Stimulated activated CD8-positive, alpha-beta memory T cell treated with anti-CD3 and anti-CD28 coated beads, Interleukin-4, amount 100 ng/mL, for 48 hours (primary cell): ENCODE measurements at regions not wholly inside any gene's neighbourhood (a gene's known extent, or its start where the extent isn't known, plus 50 kb on each side); places are given as distances from the start of the nearest gene placed in this dataset.
A peak's percentile ranks its signal among the peaks of the same experiment; 100 is the strongest.

Experiments used
- DNase-seq: peaks from one replicate; pipeline ENCODE4 v3.0.0-alpha.2; 2020

GRCh38 chr11:8800520-8801110 lies 110.4 kb upstream of the AKIP1 start:
- no peak for DNase-seq

DNA sequence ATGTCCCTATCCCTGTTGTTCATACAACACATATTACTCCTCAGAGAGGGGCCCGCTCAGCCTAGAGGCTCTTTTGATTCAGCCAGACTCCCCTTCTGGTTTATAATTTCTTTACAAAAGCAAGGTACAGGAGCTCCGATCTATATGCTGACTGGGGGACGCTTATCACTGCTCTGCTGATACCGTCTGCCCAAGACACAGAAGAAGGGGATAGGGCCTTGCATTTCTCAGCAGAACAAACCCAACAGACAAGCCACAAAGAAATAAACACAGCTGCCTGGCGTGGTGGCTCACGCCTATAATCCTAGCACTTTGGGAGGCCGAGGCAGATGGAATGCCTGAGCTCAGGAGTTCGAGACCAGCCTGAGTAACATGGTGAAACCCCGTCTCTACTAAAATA lies 109.9 kb upstream of the AKIP1 start:
- DNase-seq: no peak

- no peak for DNase-seq
These were observed 108.7 kb upstream of the AKIP1 start for GRCh38 chr11:8802251-8802650.

DNA sequence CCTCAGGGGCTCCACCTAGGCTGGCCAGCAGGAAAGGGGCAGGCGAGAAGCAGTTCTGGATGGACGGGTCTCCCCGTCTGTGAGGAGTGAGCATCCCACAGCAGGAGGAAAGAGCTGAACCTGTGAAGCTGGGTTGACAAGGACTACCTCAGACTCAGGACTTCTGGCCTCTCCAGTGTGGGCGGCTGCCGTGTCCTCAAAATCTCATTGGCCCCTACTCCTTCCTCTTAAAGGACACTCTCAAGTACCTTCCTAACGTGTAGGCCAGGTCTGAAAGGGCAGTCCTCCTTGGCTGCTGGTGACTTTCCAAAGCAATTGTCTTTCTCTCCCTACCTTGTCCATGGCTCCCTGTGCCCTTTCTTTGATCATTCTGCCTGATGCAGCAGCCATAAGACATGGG lies 107.0 kb upstream of the AKIP1 start:
- DNase-seq: no peak

- no peak for DNase-seq
These were observed 105.7 kb upstream of the AKIP1 start for GRCh38 chr11:8805296-8805695.

DNA sequence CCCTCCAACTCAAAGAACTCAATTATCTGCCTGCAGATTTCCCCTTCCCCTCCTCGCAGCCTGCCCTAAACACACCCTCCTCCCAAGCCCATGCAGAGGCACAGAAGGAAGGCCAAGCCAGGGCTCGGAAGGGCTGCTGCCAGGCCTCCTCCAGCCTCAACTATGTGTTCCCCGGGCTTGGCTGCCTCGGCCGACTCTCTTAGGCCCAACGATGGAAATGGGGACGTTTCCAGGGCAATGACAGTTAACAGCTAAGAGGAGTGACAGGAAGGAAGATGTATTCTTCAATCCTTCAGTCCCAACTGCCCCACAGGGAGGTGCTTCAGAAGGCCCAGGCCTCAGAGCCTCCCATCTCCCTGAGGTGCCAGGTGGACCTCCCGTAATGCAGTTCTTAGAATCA lies 104.0 kb upstream of the AKIP1 start:
- DNase-seq: no peak

DNA sequence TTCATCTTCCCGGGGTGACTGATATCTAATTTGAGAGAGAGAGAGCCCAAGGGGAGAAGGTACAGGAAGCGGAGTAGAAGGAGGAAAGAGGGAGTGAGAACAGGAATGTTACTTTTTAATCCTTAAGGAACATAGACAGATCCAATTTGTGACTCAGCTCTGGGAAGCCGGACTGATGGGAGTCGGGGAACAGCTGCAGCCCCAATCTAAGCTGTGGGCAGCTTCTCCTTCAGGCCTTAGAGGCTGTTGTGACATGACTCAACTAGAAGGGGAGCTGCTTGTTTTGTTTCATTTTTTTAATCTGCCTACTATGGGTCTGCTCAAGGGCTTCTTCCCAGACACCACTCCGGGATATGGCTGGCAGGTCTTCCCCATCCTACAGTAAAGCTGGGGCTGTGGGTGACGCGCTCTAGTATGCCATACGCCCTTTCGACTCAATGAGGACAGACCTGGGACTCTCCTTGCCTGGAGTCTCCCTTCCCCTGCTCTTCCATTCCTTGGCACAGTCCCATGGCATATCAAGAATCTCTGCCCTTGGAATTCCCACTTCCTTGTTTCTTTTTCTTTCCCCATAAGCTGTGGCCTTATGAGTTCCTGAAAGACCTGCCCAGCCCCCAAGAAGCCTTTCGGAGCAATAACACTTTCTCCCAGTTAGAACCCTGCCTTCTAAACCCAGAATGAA lies 103.3 kb upstream of the AKIP1 start:
- no peak for DNase-seq

- no peak for DNase-seq
These were observed 102.8 kb upstream of the AKIP1 start for GRCh38 chr11:8808226-8808585.

- no peak for DNase-seq
These were observed 101.6 kb upstream of the AKIP1 start for GRCh38 chr11:8809241-8809938.

DNA sequence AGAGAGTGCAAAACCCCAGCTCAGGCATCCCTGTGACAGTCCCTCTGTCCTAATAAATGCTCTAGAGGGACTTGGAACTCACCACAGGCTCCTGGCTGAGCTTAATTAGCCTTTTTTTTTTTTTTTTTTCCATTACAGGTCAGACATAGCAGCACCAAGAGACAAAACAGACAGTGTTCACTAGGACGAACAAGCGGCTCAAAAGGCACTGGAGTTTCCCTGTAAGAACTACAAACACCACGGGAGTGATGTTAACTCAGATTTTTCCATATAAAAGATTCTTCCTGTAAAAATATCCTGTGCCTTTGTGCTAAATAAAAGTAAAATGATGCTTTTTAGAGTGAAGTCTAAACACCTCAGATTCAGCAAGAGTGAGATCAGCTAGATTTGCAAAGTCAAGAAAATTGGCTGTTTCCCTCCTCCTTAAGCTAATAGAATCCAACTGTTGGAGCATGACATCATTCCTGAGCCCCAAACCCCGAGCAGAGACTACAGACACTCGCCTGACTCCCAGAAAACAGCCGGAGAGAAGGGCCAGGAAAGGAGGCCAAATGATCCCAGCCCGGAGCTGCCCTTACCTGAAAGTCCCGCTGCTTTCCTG lies 101.0 kb upstream of the AKIP1 start:
- no peak for DNase-seq

DNA sequence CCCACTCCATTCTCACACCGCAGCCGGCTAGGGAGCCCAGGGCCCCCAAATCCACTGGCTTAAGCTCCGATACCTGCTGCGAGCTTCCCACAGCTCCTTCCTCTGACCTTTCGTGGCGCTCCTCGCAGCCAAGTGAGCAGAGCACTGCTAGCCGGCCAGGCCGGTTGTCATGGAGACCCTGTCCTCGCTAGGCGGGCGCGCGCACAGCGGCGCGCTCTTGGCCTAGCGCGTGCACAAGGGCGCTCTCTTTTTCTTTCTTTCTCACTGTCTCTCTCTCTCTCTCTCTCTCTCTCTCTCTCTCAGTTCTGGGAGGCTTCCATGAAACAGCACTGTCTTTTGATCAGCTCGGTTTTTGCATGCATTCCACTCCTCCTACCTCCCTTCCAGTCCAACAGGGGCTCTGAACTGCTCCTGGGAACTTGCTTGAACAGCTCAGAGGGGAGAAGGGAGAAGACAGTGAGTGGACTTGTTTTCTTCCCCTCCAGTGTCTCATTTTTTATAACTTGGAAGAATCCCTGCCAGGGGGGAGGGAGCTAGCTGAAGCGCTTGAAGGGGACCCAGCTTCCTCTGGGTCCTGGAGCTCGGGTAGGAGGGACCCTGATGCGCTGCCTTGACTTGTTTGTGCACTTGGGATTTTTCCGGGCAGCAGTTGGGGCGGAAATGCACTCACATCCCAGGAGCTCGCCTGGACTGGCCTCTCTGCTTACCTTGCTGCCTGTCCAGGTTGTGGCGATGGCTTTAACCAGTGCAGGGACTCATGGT lies 100.3 kb upstream of the AKIP1 start:
- no peak for DNase-seq

- DNase-seq: no peak
These were observed 99.4 kb upstream of the AKIP1 start for GRCh38 chr11:8811571-8811970.

- DNase-seq: no peak
These were observed 98.6 kb upstream of the AKIP1 start for GRCh38 chr11:8812438-8812837.

- peak; percentile 79 for DNase-seq
These were observed 97.3 kb upstream of the AKIP1 start for GRCh38 chr11:8813658-8814057.

GRCh38 chr11:8814209-8814922 lies 96.6 kb upstream of the AKIP1 start:
- no peak for DNase-seq

GRCh38 chr11:8814923-8815240 lies 96.1 kb upstream of the AKIP1 start:
- DNase-seq: no peak

DNA sequence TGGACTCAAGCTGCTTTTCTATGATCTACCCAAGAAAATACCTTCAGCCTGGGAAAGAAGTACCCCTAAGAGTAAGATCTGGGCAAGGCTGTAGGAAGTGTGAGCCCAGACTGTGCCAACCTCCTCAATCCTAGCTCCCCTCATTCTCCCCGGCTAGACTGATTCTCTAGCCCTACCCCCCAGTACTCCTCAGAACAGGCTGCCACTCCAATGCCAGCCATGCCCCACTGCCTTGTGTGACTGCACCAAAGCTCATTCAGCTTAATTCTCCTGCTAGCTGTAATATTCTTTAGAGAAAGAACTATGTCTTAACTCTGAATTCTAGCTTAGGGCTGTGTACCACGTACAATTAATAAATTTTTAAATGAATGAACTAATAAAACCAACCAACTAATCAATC lies 92.6 kb upstream of the AKIP1 start:
- DNase-seq: no peak

DNA sequence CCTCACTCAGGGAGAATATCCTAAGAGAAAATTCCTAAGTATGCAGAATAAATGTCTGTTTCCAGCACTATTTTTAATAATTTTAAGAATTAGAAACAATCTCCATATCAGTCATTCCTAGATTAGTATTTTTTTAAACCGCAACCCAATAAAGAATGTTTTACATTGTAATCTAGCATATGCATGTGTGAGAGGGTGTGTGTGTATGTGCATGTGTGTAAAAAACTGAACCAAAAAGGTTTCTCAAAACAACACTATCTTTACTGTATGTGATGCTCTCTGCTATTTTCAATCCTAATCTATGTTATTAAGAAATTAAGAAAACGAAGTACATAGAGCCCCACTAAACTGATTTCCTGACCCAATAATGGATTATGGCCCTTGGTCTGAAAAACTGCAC lies 90.6 kb upstream of the AKIP1 start:
- no peak for DNase-seq

DNA sequence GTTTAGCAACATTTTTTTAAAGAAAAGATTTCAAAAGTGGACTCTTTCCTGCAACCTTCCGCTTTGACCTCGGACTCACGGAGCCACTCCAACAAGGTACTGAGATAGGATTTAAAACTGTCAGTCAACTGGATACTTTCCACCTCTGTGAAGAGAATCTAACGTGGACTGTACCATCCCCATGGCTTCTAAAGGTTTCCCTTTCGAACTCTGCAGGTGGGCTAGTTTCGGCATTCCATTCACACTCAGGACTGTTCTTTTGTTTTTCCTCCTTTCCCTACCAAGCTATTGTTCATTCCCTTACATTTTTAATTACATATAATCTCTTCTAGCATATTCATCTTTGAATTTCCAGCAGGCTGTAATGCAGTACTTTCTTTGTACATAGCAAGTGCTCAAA lies 88.5 kb upstream of the AKIP1 start:
- DNase-seq: no peak

GRCh38 chr11:8823174-8823742 lies 87.7 kb upstream of the AKIP1 start:
- no peak for DNase-seq

- DNase-seq: no peak
These were observed 84.7 kb upstream of the AKIP1 start for GRCh38 chr11:8826139-8826786.
